Liver (tissue), 8 donors: ENCODE measurements at regions not wholly inside any gene's neighbourhood (a gene's known extent, or its start where the extent isn't known, plus 50 kb on each side); places are given as distances from the start of the nearest gene placed in this dataset.

Experiments
- DNase-seq: peaks from one replicate; pipeline ENCODE4 v3.0.0-alpha.2; 2017; ENCODE audit warnings: low spot score
- H3K27ac ChIP-seq, 2 donors: one replicate each; pipeline ENCODE4 v1.7.0; 2013; ENCODE audit warnings: inconsistent platforms in 2 of 2, low read length in 2 of 2, control low read depth in 1 of 2, low read depth in 1 of 2, mild to moderate bottlenecking in 1 of 2
- H3K27me3 ChIP-seq, 4 donors: one replicate each; pipeline versions ENCODE4 v1.6.1 to v1.7.0; 2013; ENCODE audit warnings: low read length in 3 of 4, inconsistent platforms in 1 of 4, mild to moderate bottlenecking in 1 of 4, moderate library complexity in 1 of 4; ENCODE audit not compliant: control insufficient read depth in 4 of 4, insufficient read depth in 4 of 4
- H3K36me3 ChIP-seq, 4 donors: one replicate each; pipeline versions ENCODE4 v1.6.1 to v1.7.0; 2013; ENCODE audit warnings: low read length in 3 of 4, mild to moderate bottlenecking in 3 of 4, low read depth in 1 of 4, moderate library complexity in 1 of 4; ENCODE audit not compliant: control insufficient read depth in 4 of 4, insufficient read depth in 3 of 4
- H3K4me1 ChIP-seq, 4 donors: one replicate each; pipeline versions ENCODE4 v1.6.1 to v1.7.0; 2013; ENCODE audit warnings: low read length in 3 of 4, mild to moderate bottlenecking in 3 of 4, moderate library complexity in 1 of 4; ENCODE audit not compliant: control insufficient read depth in 4 of 4, insufficient read depth in 4 of 4
- H3K4me3 ChIP-seq, 3 donors: one replicate each; pipeline versions ENCODE4 v1.6.1 to v1.7.0; 2013; ENCODE audit warnings: low read length in 3 of 3, control low read depth in 1 of 3, low read depth in 1 of 3, mild to moderate bottlenecking in 1 of 3
- H3K9ac ChIP-seq, 2 donors: one replicate each; pipeline ENCODE4 v1.7.0; 2013; ENCODE audit warnings: low read length in 2 of 2, mild to moderate bottlenecking in 2 of 2, moderate library complexity in 2 of 2, control low read depth in 1 of 2, low read depth in 1 of 2
- H3K9me3 ChIP-seq, 4 donors: one replicate each; pipeline versions ENCODE4 v1.6.1 to v1.7.0; 2013; ENCODE audit warnings: low read length in 3 of 4; ENCODE audit not compliant: control insufficient read depth in 4 of 4
- ATF3 ChIP-seq: IDR thresholded peaks from 2 replicates; pipeline ENCODE4 v1.6.1; 2016; ENCODE audit warnings: antibody characterized with exemption
- FOXA1 ChIP-seq: IDR thresholded peaks from 2 replicates; pipeline ENCODE4 v1.6.1; 2016; ENCODE audit warnings: antibody characterized with exemption
- FOXA2 ChIP-seq: IDR thresholded peaks from 2 replicates; pipeline ENCODE4 v1.6.1; 2016; ENCODE audit warnings: antibody characterized with exemption
- GABPA ChIP-seq, 2 donors: IDR thresholded peaks in 1 of 2; conservative IDR thresholded peaks in 1 of 2; 2 replicates each; pipeline ENCODE4 v1.6.1; 2016; ENCODE audit warnings: antibody characterized with exemption in 2 of 2, mild to moderate bottlenecking in 1 of 2, moderate library complexity in 1 of 2
- JUND ChIP-seq, 2 donors: IDR thresholded peaks; 2 replicates each; pipeline ENCODE4 v1.6.1; 2016; ENCODE audit warnings: antibody characterized with exemption in 2 of 2
- MAX ChIP-seq: IDR thresholded peaks from 2 replicates; pipeline ENCODE4 v1.6.1; 2016; ENCODE audit warnings: antibody characterized with exemption
- NR2F2 ChIP-seq: IDR thresholded peaks from 2 replicates; pipeline ENCODE4 v1.6.1; 2016; ENCODE audit warnings: antibody characterized with exemption
- RAD21 ChIP-seq, 2 donors: IDR thresholded peaks; 2 replicates each; pipeline ENCODE4 v1.6.1; 2016; ENCODE audit warnings: antibody characterized with exemption in 2 of 2, mild to moderate bottlenecking in 2 of 2
- REST ChIP-seq: IDR thresholded peaks from 2 replicates; pipeline ENCODE4 v1.6.1; 2016; ENCODE audit warnings: antibody characterized with exemption, mild to moderate bottlenecking
- SP1 ChIP-seq: IDR thresholded peaks from 2 replicates; pipeline ENCODE4 v1.6.1; 2018; ENCODE audit warnings: antibody characterized with exemption, mild to moderate bottlenecking
- TAF1 ChIP-seq: conservative IDR thresholded peaks from 2 replicates; pipeline ENCODE4 v1.6.1; 2016; ENCODE audit warnings: antibody characterized with exemption, mild to moderate bottlenecking
- ZBTB33 ChIP-seq: IDR thresholded peaks from 2 replicates; pipeline ENCODE4 v1.6.1; 2016; ENCODE audit warnings: antibody characterized with exemption
- WGBS: extraction: QIAGEN DNeasy Blood & Tissue Kit; methylation state at CpG from one replicate; pipeline ENCODE4 v1.1.7; 2013; 5-methylcytosine and 5-hydroxymethylcytosine counted together
- TF ChIP-seq, protein P1 (sequence below): fragments of 150-350 bp; IDR thresholded peaks from 2 replicates; pipeline ENCODE4 v1.5.1; 2017; ENCODE audit warnings: improper control_type of control experiment, low read depth, low read length; ENCODE audit not compliant: missing input control
- donor health status: healthy.
- donor health status: healthy.
- donor health status: healthy.
- donor health status: healthy.
- donor health status: healthy.

- 94% methylated on average over 3 of the region's 3 CpGs for WGBS
Measured at GRCh38 chr15:38876621-38877020, 312.0 kb upstream of the RASGRP1 start.

More at GRCh38 chr15:38876621-38877020, 312.0 kb upstream of the RASGRP1 start:
- H3K4me3 ChIP-seq: no peak overlapping the region
- TF ChIP-seq GABPA (IDR thresholded peaks at IDR 0.05 in 1 of 2, conservative IDR thresholded peaks at IDR 0.05 in 1 of 2): no peak
- no peak for TF ChIP-seq NR2F2
- TF ChIP-seq ZBTB33: no peak
- TF ChIP-seq, protein P1, sequence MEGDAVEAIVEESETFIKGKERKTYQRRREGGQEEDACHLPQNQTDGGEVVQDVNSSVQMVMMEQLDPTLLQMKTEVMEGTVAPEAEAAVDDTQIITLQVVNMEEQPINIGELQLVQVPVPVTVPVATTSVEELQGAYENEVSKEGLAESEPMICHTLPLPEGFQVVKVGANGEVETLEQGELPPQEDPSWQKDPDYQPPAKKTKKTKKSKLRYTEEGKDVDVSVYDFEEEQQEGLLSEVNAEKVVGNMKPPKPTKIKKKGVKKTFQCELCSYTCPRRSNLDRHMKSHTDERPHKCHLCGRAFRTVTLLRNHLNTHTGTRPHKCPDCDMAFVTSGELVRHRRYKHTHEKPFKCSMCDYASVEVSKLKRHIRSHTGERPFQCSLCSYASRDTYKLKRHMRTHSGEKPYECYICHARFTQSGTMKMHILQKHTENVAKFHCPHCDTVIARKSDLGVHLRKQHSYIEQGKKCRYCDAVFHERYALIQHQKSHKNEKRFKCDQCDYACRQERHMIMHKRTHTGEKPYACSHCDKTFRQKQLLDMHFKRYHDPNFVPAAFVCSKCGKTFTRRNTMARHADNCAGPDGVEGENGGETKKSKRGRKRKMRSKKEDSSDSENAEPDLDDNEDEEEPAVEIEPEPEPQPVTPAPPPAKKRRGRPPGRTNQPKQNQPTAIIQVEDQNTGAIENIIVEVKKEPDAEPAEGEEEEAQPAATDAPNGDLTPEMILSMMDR: no peak
- no peak for TF ChIP-seq ATF3
- no peak for TF ChIP-seq FOXA1
- no peak for TF ChIP-seq MAX
- TF ChIP-seq SP1: no peak
- no peak for TF ChIP-seq REST
- TF ChIP-seq TAF1: no peak
- TF ChIP-seq JUND (IDR thresholded peaks at IDR 0.05): no peak
- TF ChIP-seq FOXA2: no peak
- TF ChIP-seq RAD21 (IDR thresholded peaks at IDR 0.05): no peak
- no peak overlapping the region for H3K27ac ChIP-seq
- no peaks in the 10 kb centered on the region for H3K36me3 ChIP-seq
- no peaks in the 10 kb centered on the region for H3K27me3 ChIP-seq
- no peak overlapping the region for H3K9ac ChIP-seq
- DNase-seq: no peak
- peaks cover 0 to 7% (median 2%) of the 10 kb centered on the region in 4 donors for H3K9me3 ChIP-seq
- peaks cover 0 to 59% (median 38%) of the 10 kb centered on the region in 4 donors for H3K4me1 ChIP-seq
